SK-N-SH treated with all-trans-retinoic acid at 6 μM for 48 hours (cell line): ENCODE measurements at regions not wholly inside any gene's neighbourhood (a gene's known extent, or its start where the extent isn't known, plus 50 kb on each side); places are given as distances from the start of the nearest gene placed in this dataset.
A peak's percentile ranks its signal among the peaks of the same experiment; 100 is the strongest.

Experiments used
- ATAC-seq: fragments of 200-7000 bp; cut with Tn5 transposase; 3 replicates; pipeline ENCODE4 v1.9.1; 2020; ENCODE audit warnings: mild to moderate bottlenecking, moderate library complexity
- ARNTL ChIP-seq: fragments of 450-650 bp; formaldehyde crosslinking; IDR thresholded peaks from 2 replicates; pipeline ENCODE4 v1.5.0; 2020; ENCODE audit warnings: low read depth, mild to moderate bottlenecking, moderate library complexity, borderline replicate concordance
- CSDC2 ChIP-seq: fragments of 250-450 bp; sonication (Bioruptor Pico); IDR thresholded peaks from 2 replicates; pipeline ENCODE4 v1.5.0; 2020; ENCODE audit warnings: mild to moderate bottlenecking, moderate library complexity
- CSRNP3 ChIP-seq: fragments of 250-450 bp; sonication (Bioruptor Pico); IDR thresholded peaks from 2 replicates; pipeline ENCODE4 v1.5.1; 2021; ENCODE audit warnings: mild to moderate bottlenecking, moderate library complexity
- ESRRG ChIP-seq: fragments of 250-450 bp; sonication (Bioruptor Pico); IDR thresholded peaks from 2 replicates; pipeline ENCODE4 v1.6.1; 2021; ENCODE audit warnings: mild to moderate bottlenecking
- OSR1 ChIP-seq: fragments of 250-450 bp; sonication (Bioruptor Pico); IDR thresholded peaks from 2 replicates; pipeline ENCODE4 v1.8.0; 2022; ENCODE audit warnings: moderate library complexity, mild to moderate bottlenecking, inconsistent platforms
- PPARA ChIP-seq: fragments of 250-450 bp; sonication (Bioruptor Pico); IDR thresholded peaks from 2 replicates; pipeline ENCODE4 v1.5.0; 2020; ENCODE audit warnings: mild to moderate bottlenecking, borderline replicate concordance
- RARB ChIP-seq: fragments of 250-450 bp; sonication (Bioruptor Pico); IDR thresholded peaks from 2 replicates; pipeline ENCODE4 v1.8.0; 2021; ENCODE audit warnings: mild to moderate bottlenecking, moderate library complexity
- SNAI2 ChIP-seq: fragments of 250-450 bp; sonication (Bioruptor Pico); IDR thresholded peaks from 2 replicates; pipeline ENCODE4 v1.5.0; 2020; ENCODE audit warnings: mild to moderate bottlenecking, moderate library complexity
- TCF4 ChIP-seq: fragments of 250-450 bp; sonication (Bioruptor Pico); IDR thresholded peaks from 2 replicates; pipeline ENCODE4 v1.8.0; 2021; ENCODE audit warnings: mild to moderate bottlenecking, moderate library complexity, borderline replicate concordance
- TSHZ2 ChIP-seq: fragments of 250-450 bp; sonication (Bioruptor Pico); IDR thresholded peaks from 2 replicates; pipeline ENCODE4 v1.5.0; 2020; ENCODE audit warnings: mild to moderate bottlenecking, moderate library complexity
- ZC3H10 ChIP-seq: fragments of 250-450 bp; sonication (Bioruptor Pico); IDR thresholded peaks from 2 replicates; pipeline ENCODE4 v1.5.1; 2021; ENCODE audit warnings: mild to moderate bottlenecking, moderate library complexity
- ZFP3 ChIP-seq: fragments of 250-450 bp; sonication (Bioruptor Pico); IDR thresholded peaks from 2 replicates; pipeline ENCODE4 v1.5.0; 2020; ENCODE audit warnings: mild to moderate bottlenecking, moderate library complexity
- ZFP30 ChIP-seq: fragments of 450-650 bp; formaldehyde crosslinking; IDR thresholded peaks from 2 replicates; pipeline ENCODE4 v1.5.0; 2022; ENCODE audit warnings: mild to moderate bottlenecking, moderate library complexity
- ZNF565 ChIP-seq: fragments of 450-650 bp; formaldehyde crosslinking; conservative IDR thresholded peaks from 2 replicates; pipeline ENCODE4 v1.5.0; 2020; ENCODE audit warnings: low read depth, mild to moderate bottlenecking, moderate library complexity
- ZNF70 ChIP-seq: fragments of 450-650 bp; formaldehyde crosslinking; IDR thresholded peaks from 2 replicates; pipeline ENCODE4 v1.5.0; 2020; ENCODE audit warnings: mild to moderate bottlenecking, moderate library complexity
- ZNF8 ChIP-seq: fragments of 450-650 bp; formaldehyde crosslinking; IDR thresholded peaks from 2 replicates; pipeline ENCODE4 v1.5.0; 2020; ENCODE audit warnings: mild to moderate bottlenecking, moderate library complexity
- TF ChIP-seq, protein P1 (sequence below): fragments of 250-450 bp; sonication (Bioruptor Pico); IDR thresholded peaks from 2 replicates; pipeline ENCODE4 v1.8.0; 2020; ENCODE audit warnings: mild to moderate bottlenecking, moderate library complexity, borderline replicate concordance
- TF ChIP-seq, protein P2 (sequence below): fragments of 250-450 bp; sonication (Bioruptor Pico); IDR thresholded peaks from 2 replicates; pipeline ENCODE4 v1.8.0; 2021; ENCODE audit warnings: low read depth, mild to moderate bottlenecking, moderate library complexity, borderline replicate concordance
- TF ChIP-seq, protein P3 (sequence below): fragments of 250-450 bp; sonication (Bioruptor Pico); IDR thresholded peaks from 2 replicates; pipeline ENCODE4 v1.5.1; 2020; ENCODE audit warnings: low read depth, mild to moderate bottlenecking, moderate library complexity

DNA sequence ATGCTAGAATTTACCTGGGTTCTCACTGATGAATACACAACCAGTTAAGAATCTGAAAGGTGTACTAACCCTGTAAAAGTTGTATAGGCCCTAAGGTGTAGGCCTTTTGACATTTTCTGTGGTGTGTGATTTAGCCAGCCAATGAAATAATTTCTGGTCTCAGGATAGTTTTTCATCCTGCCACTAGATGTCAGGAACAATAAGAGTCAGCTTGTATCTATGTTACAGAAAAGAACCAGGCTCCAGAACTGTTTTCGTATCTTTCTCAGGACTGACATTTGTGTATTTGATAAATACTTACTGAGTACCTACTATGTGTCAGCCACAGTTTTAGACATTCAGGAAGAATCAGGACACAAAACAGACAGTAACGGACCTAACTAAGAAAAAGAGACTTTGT lies 673.6 kb upstream of the TENM3 start:
- no peak for TF ChIP-seq CSRNP3 (CRISPR knock-in tag)
- no peak for TF ChIP-seq ZNF565 (CRISPR knock-in tag)
- no peak for TF ChIP-seq SNAI2 (CRISPR knock-in tag)
- no peak for TF ChIP-seq TSHZ2 (CRISPR knock-in tag)
- TF ChIP-seq, protein P1, sequence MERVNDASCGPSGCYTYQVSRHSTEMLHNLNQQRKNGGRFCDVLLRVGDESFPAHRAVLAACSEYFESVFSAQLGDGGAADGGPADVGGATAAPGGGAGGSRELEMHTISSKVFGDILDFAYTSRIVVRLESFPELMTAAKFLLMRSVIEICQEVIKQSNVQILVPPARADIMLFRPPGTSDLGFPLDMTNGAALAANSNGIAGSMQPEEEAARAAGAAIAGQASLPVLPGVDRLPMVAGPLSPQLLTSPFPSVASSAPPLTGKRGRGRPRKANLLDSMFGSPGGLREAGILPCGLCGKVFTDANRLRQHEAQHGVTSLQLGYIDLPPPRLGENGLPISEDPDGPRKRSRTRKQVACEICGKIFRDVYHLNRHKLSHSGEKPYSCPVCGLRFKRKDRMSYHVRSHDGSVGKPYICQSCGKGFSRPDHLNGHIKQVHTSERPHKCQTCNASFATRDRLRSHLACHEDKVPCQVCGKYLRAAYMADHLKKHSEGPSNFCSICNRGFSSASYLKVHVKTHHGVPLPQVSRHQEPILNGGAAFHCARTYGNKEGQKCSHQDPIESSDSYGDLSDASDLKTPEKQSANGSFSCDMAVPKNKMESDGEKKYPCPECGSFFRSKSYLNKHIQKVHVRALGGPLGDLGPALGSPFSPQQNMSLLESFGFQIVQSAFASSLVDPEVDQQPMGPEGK (CRISPR knock-in tag), result no peak
- no peak for TF ChIP-seq ZC3H10
- TF ChIP-seq ESRRG, result no peak
- no peak for TF ChIP-seq CSDC2 (CRISPR knock-in tag)
- no peak for TF ChIP-seq ZNF70 (CRISPR knock-in tag)
- no peak for TF ChIP-seq ZFP30 (CRISPR knock-in tag)
- peak; percentile 94 for ATAC-seq

GRCh38 chr4:181578911-181579310 lies 664.3 kb upstream of the TENM3 start:
- no peak for ATAC-seq
- TF ChIP-seq ARNTL (no peak), ZNF565 (CRISPR knock-in tag) (no peak), ZFP3 (CRISPR knock-in tag) (no peak), ZFP30 (CRISPR knock-in tag) (no peak), ZNF8 (CRISPR knock-in tag) (no peak), PPARA (no peak), OSR1 (no peak), TCF4 (CRISPR knock-in tag) (no peak), CSRNP3 (CRISPR knock-in tag) (no peak), ESRRG (no peak)
- TF ChIP-seq, protein P1 (CRISPR knock-in tag), result no peak
- TF ChIP-seq, protein P2, sequence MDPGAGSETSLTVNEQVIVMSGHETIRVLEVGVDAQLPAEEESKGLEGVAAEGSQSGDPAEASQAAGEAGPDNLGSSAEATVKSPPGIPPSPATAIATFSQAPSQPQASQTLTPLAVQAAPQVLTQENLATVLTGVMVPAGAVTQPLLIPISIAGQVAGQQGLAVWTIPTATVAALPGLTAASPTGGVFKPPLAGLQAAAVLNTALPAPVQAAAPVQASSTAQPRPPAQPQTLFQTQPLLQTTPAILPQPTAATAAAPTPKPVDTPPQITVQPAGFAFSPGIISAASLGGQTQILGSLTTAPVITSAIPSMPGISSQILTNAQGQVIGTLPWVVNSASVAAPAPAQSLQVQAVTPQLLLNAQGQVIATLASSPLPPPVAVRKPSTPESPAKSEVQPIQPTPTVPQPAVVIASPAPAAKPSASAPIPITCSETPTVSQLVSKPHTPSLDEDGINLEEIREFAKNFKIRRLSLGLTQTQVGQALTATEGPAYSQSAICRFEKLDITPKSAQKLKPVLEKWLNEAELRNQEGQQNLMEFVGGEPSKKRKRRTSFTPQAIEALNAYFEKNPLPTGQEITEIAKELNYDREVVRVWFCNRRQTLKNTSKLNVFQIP, result no peak
- TF ChIP-seq, protein P3, sequence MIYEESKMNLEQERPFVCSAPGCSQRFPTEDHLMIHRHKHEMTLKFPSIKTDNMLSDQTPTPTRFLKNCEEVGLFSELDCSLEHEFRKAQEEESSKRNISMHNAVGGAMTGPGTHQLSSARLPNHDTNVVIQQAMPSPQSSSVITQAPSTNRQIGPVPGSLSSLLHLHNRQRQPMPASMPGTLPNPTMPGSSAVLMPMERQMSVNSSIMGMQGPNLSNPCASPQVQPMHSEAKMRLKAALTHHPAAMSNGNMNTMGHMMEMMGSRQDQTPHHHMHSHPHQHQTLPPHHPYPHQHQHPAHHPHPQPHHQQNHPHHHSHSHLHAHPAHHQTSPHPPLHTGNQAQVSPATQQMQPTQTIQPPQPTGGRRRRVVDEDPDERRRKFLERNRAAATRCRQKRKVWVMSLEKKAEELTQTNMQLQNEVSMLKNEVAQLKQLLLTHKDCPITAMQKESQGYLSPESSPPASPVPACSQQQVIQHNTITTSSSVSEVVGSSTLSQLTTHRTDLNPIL, result no peak

GRCh38 chr4:181579486-181579885 lies 663.7 kb upstream of the TENM3 start:
- TF ChIP-seq ARNTL (no peak), RARB (CRISPR knock-in tag) (no peak), OSR1 (no peak), ZFP3 (CRISPR knock-in tag) (no peak), CSRNP3 (CRISPR knock-in tag) (no peak), TCF4 (CRISPR knock-in tag) (no peak)
- TF ChIP-seq, protein P1 (CRISPR knock-in tag), result no peak
- TF ChIP-seq, all 23 proteins: peak for 0
- no peak for ATAC-seq
